Small intestine (tissue), 7 donors: ENCODE measurements at regions not wholly inside any gene's neighbourhood (a gene's known extent, or its start where the extent isn't known, plus 50 kb on each side); places are given as distances from the start of the nearest gene placed in this dataset.

ENCODE experiments used
- DNase-seq, 2 donors: peaks; one replicate each; pipeline versions ENCODE4 v3.0.0 to v3.0.0-alpha.2; 2013
- FAIRE-seq: peaks from 2 replicates; lab custom pipeline; 2012; peaks lifted over from hg19 to GRCh38; lab: Jason Lieb, UNC
- H3K27ac ChIP-seq, 3 donors: one replicate each; pipeline ENCODE4 v1.5.1; 2013; ENCODE audit warnings: low read length in 2 of 3, mild to moderate bottlenecking in 2 of 3, control low read depth in 1 of 3, inconsistent platforms in 1 of 3, low read depth in 1 of 3, moderate library complexity in 1 of 3
- H3K27me3 ChIP-seq, 3 donors: one replicate each; pipeline ENCODE4 v1.6.1; 2013; ENCODE audit warnings: low read length in 3 of 3, inconsistent platforms in 1 of 3; ENCODE audit not compliant: control insufficient read depth in 3 of 3, insufficient read depth in 3 of 3
- H3K36me3 ChIP-seq, 3 donors: one replicate each; pipeline ENCODE4 v1.6.1; 2013; ENCODE audit warnings: low read length in 3 of 3, inconsistent platforms in 1 of 3, low read depth in 1 of 3, mild to moderate bottlenecking in 1 of 3, moderate library complexity in 1 of 3; ENCODE audit not compliant: control insufficient read depth in 3 of 3, insufficient read depth in 2 of 3
- H3K4me1 ChIP-seq, 3 donors: one replicate each; pipeline ENCODE4 v1.6.1; 2013; ENCODE audit warnings: low read length in 2 of 3, inconsistent platforms in 1 of 3, low read depth in 1 of 3, mild to moderate bottlenecking in 1 of 3, moderate library complexity in 1 of 3; ENCODE audit not compliant: control insufficient read depth in 3 of 3, insufficient read depth in 2 of 3
- H3K4me3 ChIP-seq, 3 donors: one replicate each; pipeline ENCODE4 v1.5.1; 2013; ENCODE audit warnings: low read length in 3 of 3, control low read depth in 1 of 3, inconsistent platforms in 1 of 3, low read depth in 1 of 3, mild to moderate bottlenecking in 1 of 3, moderate library complexity in 1 of 3
- H3K9me3 ChIP-seq, 2 donors: one replicate each; pipeline ENCODE4 v1.6.1; 2013; ENCODE audit warnings: low read depth in 1 of 2, low read length in 1 of 2; ENCODE audit not compliant: control insufficient read depth in 2 of 2, insufficient read depth in 1 of 2
- WGBS, 3 donors: extraction: QIAGEN DNeasy Blood & Tissue Kit; methylation state at CpG; one replicate each; pipeline ENCODE4 v1.1.7; 2013; 5-methylcytosine and 5-hydroxymethylcytosine counted together
- donor health status: healthy with polysubstance abuse.
- donor health status: control.
- donor health status: control.
- donor health status: Bipolar disorder and iron deficiency.
- donor health status: healthy.

DNA sequence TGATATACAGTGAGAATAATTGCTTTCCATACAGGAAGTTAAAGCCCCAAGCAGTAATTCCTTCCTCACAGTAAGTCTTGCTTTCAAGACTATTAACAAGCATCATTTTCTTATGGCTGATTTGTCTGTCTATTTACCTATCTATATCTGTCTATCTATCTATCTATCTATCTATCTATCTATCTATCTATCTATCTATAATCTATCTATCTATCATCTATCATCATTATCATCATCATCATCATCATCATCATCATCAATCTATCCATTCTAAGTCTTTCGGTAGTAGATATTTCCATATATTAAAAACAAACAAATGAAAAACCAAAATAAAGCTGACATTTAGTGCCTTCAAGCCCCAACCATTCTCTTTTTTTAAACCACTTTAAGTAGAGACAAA is 224.4 kb upstream of the RXFP2 start:
- FAIRE-seq (no peak), DNase-seq (no peak)
- H3K4me3 ChIP-seq: no peak overlapping the region
- no peaks in the 10 kb centered on the region for H3K9me3 ChIP-seq
- no peak overlapping the region for H3K27ac ChIP-seq
- H3K36me3 ChIP-seq: no peaks in the 10 kb centered on the region
- 89 to 94% (median 91%) methylated on average over 1 of the region's 1 CpG for WGBS, 3 donors
- no peaks in the 10 kb centered on the region for H3K4me1 ChIP-seq
- H3K27me3 ChIP-seq: no peaks in the 10 kb centered on the region

DNA sequence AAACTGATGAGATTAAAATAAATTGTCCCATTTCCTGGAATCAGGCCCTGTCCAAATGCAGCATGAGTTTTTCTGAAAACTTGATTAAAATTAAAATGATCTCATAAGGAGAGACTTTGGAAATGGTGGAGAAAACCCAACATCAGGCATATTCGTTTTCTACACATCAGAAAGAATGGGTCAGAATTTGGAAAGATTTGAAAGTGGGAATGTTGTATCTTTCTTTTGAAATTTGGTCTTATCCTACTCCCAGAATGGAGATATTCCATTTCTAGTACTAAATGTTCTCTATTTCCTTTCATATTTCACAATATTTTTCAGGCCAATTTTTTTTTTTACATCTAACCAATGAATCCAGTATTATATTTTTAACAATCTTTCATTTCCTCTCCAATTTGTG is 223.9 kb upstream of the RXFP2 start:
- DNase-seq (no peak), FAIRE-seq (no peak)
- Histone ChIP-seq H3K4me1 (no peaks in the 10 kb centered on the region), H3K27me3 (no peaks in the 10 kb centered on the region), H3K4me3 (no peak overlapping the region), H3K36me3 (no peaks in the 10 kb centered on the region), H3K9me3 (no peaks in the 10 kb centered on the region), H3K27ac (no peak overlapping the region)
- 43 to 65% (median 53%) methylated on average over 1 of the region's 1 CpG for WGBS, 3 donors

DNA sequence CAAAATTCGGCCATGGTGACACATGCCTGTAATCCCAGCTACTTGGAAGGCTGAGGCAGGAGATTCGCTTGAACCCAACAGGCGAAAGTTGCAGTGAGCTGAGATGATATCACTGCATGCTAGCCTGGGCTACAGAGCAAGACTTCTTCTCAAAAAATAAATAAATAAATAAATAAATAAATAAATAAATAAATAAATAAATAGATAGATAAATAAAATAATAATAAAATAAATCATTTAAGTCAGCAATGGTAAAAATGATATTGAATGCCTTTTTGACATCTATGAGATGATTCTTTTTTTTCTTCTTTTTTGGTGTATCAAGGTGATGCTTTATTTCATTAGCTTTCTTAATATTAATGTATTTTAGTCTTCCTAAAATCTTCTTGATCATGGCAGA is 221.7 kb upstream of the RXFP2 start:
- FAIRE-seq (no peak), DNase-seq (no peak)
- WGBS, 3 donors: 90 to 93% (median 91%) methylated on average over 3 of the region's 3 CpGs
- Histone ChIP-seq H3K4me1 (no peaks in the 10 kb centered on the region), H3K27ac (no peak overlapping the region), H3K36me3 (no peaks in the 10 kb centered on the region), H3K4me3 (no peak overlapping the region), H3K9me3 (no peaks in the 10 kb centered on the region), H3K27me3 (no peaks in the 10 kb centered on the region)

DNA sequence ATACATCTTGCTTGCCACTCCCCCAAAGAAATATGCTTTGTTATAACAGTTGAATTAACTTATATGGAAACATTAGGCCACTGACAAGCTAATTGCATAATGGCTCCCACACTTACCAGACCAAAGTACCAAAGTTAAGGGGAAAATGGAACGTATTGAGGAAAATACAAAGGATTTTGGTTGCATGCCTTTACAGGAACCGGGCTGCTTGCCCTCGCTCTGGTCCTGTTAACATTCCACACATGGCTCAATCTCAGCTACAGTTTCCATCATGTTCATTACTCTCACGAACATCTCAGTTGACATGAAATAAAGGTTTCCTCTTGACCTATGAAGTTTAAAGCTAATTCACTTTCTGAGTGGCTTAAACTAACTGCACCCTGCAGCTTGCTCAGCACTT is 220.7 kb upstream of the RXFP2 start:
- H3K27me3 ChIP-seq: no peaks in the 10 kb centered on the region
- DNase-seq (no peak), FAIRE-seq (no peak)
- WGBS, 3 donors: 60 to 85% (median 74%) methylated on average over 4 of the region's 4 CpGs
- H3K27ac ChIP-seq: no peak overlapping the region
- no peaks in the 10 kb centered on the region for H3K9me3 ChIP-seq
- H3K4me1 ChIP-seq: no peaks in the 10 kb centered on the region
- no peaks in the 10 kb centered on the region for H3K36me3 ChIP-seq
- no peak overlapping the region for H3K4me3 ChIP-seq

DNA sequence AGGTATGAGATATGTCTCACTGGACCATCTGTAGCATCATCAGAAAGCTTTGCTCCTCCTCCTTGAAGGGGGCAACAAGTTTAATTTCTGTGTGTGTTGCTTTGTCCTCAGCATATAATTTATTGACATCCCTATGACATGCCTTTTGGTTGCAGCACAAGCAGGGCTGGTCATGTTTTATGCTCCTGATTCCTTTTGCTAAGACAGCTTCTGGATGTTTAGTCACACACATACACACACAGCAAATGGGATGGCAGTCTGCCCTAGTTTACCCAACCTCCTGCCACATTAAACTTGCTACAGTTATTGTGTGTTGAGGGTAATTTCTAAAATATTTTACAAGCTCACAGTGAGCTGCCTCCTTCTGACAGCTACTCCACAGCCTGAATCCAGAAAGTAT is 217.9 kb upstream of the RXFP2 start:
- Histone ChIP-seq H3K27me3 (no peaks in the 10 kb centered on the region), H3K4me3 (no peak overlapping the region), H3K4me1 (no peaks in the 10 kb centered on the region), H3K27ac (no peak overlapping the region), H3K9me3 (no peaks in the 10 kb centered on the region), H3K36me3 (no peaks in the 10 kb centered on the region)
- no peak for FAIRE-seq
- DNase-seq: no peak

DNA sequence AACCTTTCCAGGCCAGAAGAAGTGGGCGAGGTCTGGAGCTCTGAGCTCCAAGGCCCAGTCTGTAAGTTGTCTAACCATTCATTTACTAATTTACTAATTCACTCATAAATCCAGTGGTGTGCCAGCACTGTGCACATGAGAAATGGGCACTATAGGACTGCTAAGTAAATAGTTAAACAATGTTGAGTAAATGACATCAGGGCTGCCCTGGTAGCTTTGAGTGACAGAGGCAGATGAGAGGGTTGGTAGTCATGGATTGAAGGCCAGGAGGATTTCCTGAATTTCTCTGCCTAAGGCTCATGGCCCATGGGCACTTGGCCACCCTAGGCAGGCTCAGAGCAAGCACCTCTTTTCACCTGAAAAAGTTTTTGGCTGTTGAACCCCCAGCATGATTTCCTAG is 216.9 kb upstream of the RXFP2 start:
- 68 to 86% (median 70%) methylated on average over 1 of the region's 1 CpG for WGBS, 3 donors
- Histone ChIP-seq H3K9me3 (no peaks in the 10 kb centered on the region), H3K36me3 (no peaks in the 10 kb centered on the region), H3K4me3 (no peak overlapping the region), H3K4me1 (no peaks in the 10 kb centered on the region), H3K27ac (no peak overlapping the region), H3K27me3 (no peaks in the 10 kb centered on the region)
- DNase-seq (no peak), FAIRE-seq (no peak)

DNA sequence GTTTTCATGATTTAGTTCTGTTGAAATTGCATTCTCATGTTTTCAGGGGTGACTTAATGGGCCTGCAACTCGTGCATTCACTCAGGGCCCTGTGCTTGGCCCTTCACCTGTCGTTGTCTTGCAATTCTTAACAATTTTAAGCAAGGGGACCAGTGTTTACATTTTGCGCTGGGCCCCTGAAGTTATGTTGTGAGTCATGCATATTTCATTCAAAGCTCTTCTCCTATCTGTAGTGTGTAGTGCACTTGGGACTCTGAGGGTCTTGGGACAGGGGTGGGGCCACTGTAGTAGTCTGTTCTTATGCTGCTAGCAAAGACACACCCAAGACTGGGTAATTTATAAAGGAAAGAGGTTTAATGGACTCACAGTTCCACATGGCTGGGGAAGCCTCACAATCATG is 211.2 kb upstream of the RXFP2 start:
- 40 to 57% (median 42%) methylated on average over 3 of the region's 3 CpGs for WGBS, 3 donors
- no peak for FAIRE-seq

DNA sequence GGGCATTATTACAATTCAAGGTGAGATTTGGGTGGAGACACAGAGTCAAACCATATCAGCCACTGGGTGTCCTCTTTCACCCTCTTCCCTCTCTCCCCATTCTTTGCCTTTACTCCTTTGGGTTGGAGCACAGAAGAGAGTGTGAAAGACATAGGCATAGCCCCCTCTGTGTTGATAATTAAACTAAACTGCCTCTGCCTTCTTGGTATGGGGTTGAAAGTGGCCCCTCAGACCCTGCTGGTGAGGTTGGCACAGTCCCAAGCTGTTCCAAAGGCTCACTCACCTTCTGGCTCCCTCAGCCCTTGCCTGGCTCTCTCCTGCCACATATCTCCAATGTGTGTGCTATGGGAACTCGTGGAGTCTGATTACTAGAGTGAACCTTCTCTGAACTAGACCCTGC is 210.6 kb upstream of the RXFP2 start:
- H3K9me3 ChIP-seq: no peaks in the 10 kb centered on the region
- H3K27ac ChIP-seq: no peak overlapping the region
- DNase-seq (no peak), FAIRE-seq (no peak)
- WGBS, 3 donors: 27 to 68% (median 50%) methylated on average over 1 of the region's 1 CpG
- no peaks in the 10 kb centered on the region for H3K36me3 ChIP-seq
- no peaks in the 10 kb centered on the region for H3K4me1 ChIP-seq
- no peaks in the 10 kb centered on the region for H3K27me3 ChIP-seq
- H3K4me3 ChIP-seq: no peak overlapping the region

More for the DNA sequence above, 211.2 kb upstream of the RXFP2 start:
- Histone ChIP-seq H3K36me3 (no peaks in the 10 kb centered on the region), H3K4me3 (no peak overlapping the region), H3K4me1 (no peaks in the 10 kb centered on the region), H3K9me3 (no peaks in the 10 kb centered on the region), H3K27me3 (no peaks in the 10 kb centered on the region), H3K27ac (no peak overlapping the region)
- DNase-seq: peak in 1 of 2 donors; percentile 19

DNA sequence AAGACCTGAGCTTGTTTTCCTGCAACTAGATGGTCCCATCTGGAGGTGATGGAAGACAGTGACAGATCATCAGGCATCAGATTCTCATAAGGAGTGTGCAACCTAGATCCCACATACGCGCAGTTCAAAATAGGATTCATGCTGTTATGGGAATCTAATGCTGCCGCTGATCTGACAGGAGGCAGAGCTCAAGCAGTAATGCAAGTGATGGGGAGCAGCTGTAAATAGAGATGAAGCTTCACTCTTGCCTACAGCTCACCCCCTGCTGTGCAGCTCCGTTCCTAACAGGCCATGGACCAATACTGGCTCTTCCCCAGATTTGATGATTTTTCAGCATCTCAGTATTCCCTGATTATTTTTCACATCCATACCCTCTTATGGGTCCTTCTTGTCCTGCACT is 208.4 kb upstream of the RXFP2 start:
- H3K27me3 ChIP-seq: no peaks in the 10 kb centered on the region
- WGBS, 3 donors: 79 to 90% (median 85%) methylated on average over 4 of the region's 4 CpGs
- no peak overlapping the region for H3K27ac ChIP-seq
- H3K4me3 ChIP-seq: no peak overlapping the region
- no peak for FAIRE-seq
- no peak for DNase-seq
- no peaks in the 10 kb centered on the region for H3K4me1 ChIP-seq
- no peaks in the 10 kb centered on the region for H3K9me3 ChIP-seq
- H3K36me3 ChIP-seq: no peaks in the 10 kb centered on the region
